A549 (cell line): ENCODE measurements at regions not wholly inside any gene's neighbourhood (a gene's known extent, or its start where the extent isn't known, plus 50 kb on each side); places are given as distances from the start of the nearest gene placed in this dataset.

Source experiments
- ATAC-seq, 2 experiments: fragments of 200-7000 bp in 1 of 2; fragments of >200 bp in 1 of 2; cut with Nextera tagmentation in 1 of 2; cut with Tn5 transposase in 1 of 2; 3 replicates each; pipeline versions ENCODE4 v1.8.0 to v1.9.1; 2018 to 2020; ENCODE audit warnings: mild to moderate bottlenecking in 1 of 2, moderate library complexity in 1 of 2
- CTCF ChIA-PET: fragments of 300-600 bp; sonication (Branson Sonifier 250); formaldehyde crosslinking; extraction: SDS; loops from one replicate; lab custom pipeline; 2021; ENCODE audit warnings: antibody characterized with exemption, inconsistent platforms; lab: Yijun Ruan, JAX
- POLR2A ChIA-PET: fragments of 350-600 bp; formaldehyde crosslinking; extraction: SDS; loops from one replicate; lab custom pipeline; 2021; ENCODE audit warnings: antibody characterized with exemption, inconsistent platforms; lab: Yijun Ruan, JAX
- DNase-seq, 2 experiments: peaks; one replicate each; pipeline versions ENCODE4 v3.0.0 to v3.0.0-alpha.2; 2011 to 2016; ENCODE audit warnings: low read depth in 1 of 2, low spot score in 1 of 2
- FAIRE-seq: peaks from 2 replicates; lab custom pipeline; 2011; peaks lifted over from hg19 to GRCh38; lab: Jason Lieb, UNC
- H3K27ac ChIP-seq, 2 experiments: fragments of >200 bp; sonication (Bioruptor Twin); formaldehyde crosslinking; 3 replicates each; pipeline ENCODE4 v1.5.1; 2016 to 2017
- H3K4me1 ChIP-seq: fragments of >200 bp; sonication (Bioruptor Twin); formaldehyde crosslinking; 3 replicates; pipeline ENCODE4 v1.6.1; 2016
- H3K4me2 ChIP-seq: fragments of >200 bp; sonication (Bioruptor Twin); formaldehyde crosslinking; 3 replicates; pipeline ENCODE4 v1.6.1; 2016
- H3K4me3 ChIP-seq: fragments of >200 bp; sonication (Bioruptor Twin); formaldehyde crosslinking; 3 replicates; pipeline ENCODE4 v1.5.1; 2016
- H3K9me3 ChIP-seq: fragments of >200 bp; sonication (Bioruptor Twin); formaldehyde crosslinking; 3 replicates; pipeline ENCODE4 v1.6.1; 2016
- CTCF ChIP-seq: fragments of >200 bp; sonication (Bioruptor Twin); formaldehyde crosslinking; IDR thresholded peaks from 3 replicates; pipeline ENCODE4 v1.5.1; 2016
- EHMT2 ChIP-seq: fragments of 200-600 bp; sonication (generic); IDR thresholded peaks from 2 replicates; pipeline ENCODE4 v1.6.1; 2016; ENCODE audit warnings: antibody characterized with exemption, low read depth, mild to moderate bottlenecking, moderate library complexity
- EP300 ChIP-seq, 2 experiments: fragments of >200 bp; sonication (Bioruptor Twin); formaldehyde crosslinking; IDR thresholded peaks; 2 replicates in 1 of 2; 3 replicates in 1 of 2; pipeline ENCODE4 v1.6.1; 2016 to 2017
- ESRRA ChIP-seq: fragments of 150-350 bp; IDR thresholded peaks from 2 replicates; pipeline ENCODE4 v1.6.1; 2014; ENCODE audit warnings: mild to moderate bottlenecking, low read length, borderline replicate concordance
- FOSB ChIP-seq: fragments of 250-450 bp; sonication (Bioruptor Pico); IDR thresholded peaks from 2 replicates; pipeline ENCODE4 v1.5.0; 2020; ENCODE audit warnings: mild to moderate bottlenecking, moderate library complexity
- FOSL2 ChIP-seq, 2 experiments: fragments of 450-650 bp in 1 of 2; fragments of >200 bp in 1 of 2; sonication (Bioruptor Twin) in 1 of 2; formaldehyde crosslinking; IDR thresholded peaks; 2 replicates each; pipeline versions ENCODE4 v1.5.0 to v1.6.1; 2016 to 2020; ENCODE audit warnings: mild to moderate bottlenecking in 1 of 2, moderate library complexity in 1 of 2
- FOXS1 ChIP-seq: fragments of 250-450 bp; sonication (Bioruptor Pico); IDR thresholded peaks from 2 replicates; pipeline ENCODE4 v1.5.0; 2020; ENCODE audit warnings: mild to moderate bottlenecking, moderate library complexity
- GATA3 ChIP-seq: IDR thresholded peaks from 2 replicates; pipeline ENCODE4 v1.6.1; 2012; ENCODE audit warnings: borderline replicate concordance
- HDAC2 ChIP-seq: fragments of 200-600 bp; sonication (generic); IDR thresholded peaks from 2 replicates; pipeline ENCODE4 v1.6.1; 2016
- HEYL ChIP-seq: fragments of 250-450 bp; sonication (Bioruptor Pico); IDR thresholded peaks from 2 replicates; pipeline ENCODE4 v1.8.0; 2021; ENCODE audit warnings: mild to moderate bottlenecking, moderate library complexity
- HOXA7 ChIP-seq: fragments of 250-450 bp; sonication (Bioruptor Pico); IDR thresholded peaks from 2 replicates; pipeline ENCODE4 v1.5.0; 2020; ENCODE audit warnings: mild to moderate bottlenecking, moderate library complexity
- JUN ChIP-seq, 2 experiments: fragments of >200 bp; sonication (Bioruptor Twin); formaldehyde crosslinking; IDR thresholded peaks; 2 replicates in 1 of 2; 3 replicates in 1 of 2; pipeline ENCODE4 v1.6.1; 2016 to 2017
- JUNB ChIP-seq: fragments of >200 bp; sonication (Bioruptor Twin); formaldehyde crosslinking; IDR thresholded peaks from 2 replicates; pipeline ENCODE4 v1.6.1; 2016
- KDM1A ChIP-seq: fragments of 200-600 bp; sonication (generic); IDR thresholded peaks from 2 replicates; pipeline ENCODE4 v1.6.1; 2016; ENCODE audit warnings: low read depth, mild to moderate bottlenecking
- KDM5A ChIP-seq: fragments of 200-600 bp; sonication (generic); IDR thresholded peaks from 2 replicates; pipeline ENCODE4 v1.6.1; 2016; ENCODE audit warnings: antibody characterized with exemption, mild to moderate bottlenecking
- MAFK ChIP-seq: fragments of 450-650 bp; IDR thresholded peaks from 2 replicates; pipeline ENCODE4 v1.6.1; 2014; ENCODE audit not compliant: partially characterized antibody
- MAX ChIP-seq: IDR thresholded peaks from 2 replicates; pipeline ENCODE4 v1.6.1; 2012
- MYC ChIP-seq: IDR thresholded peaks from 2 replicates; pipeline ENCODE4 v1.6.1; 2012; ENCODE audit warnings: mild to moderate bottlenecking, inconsistent platforms, low read length, improper control_type of control experiment, borderline replicate concordance
- NPAS2 ChIP-seq: fragments of 250-450 bp; sonication (Bioruptor Pico); IDR thresholded peaks from 2 replicates; pipeline ENCODE4 v1.8.0; 2022; ENCODE audit warnings: mild to moderate bottlenecking, moderate library complexity, borderline replicate concordance
- NR3C1 ChIP-seq: fragments of >200 bp; sonication (Bioruptor Twin); formaldehyde crosslinking; IDR thresholded peaks from 3 replicates; pipeline ENCODE4 v1.6.1; 2017
- PBX3 ChIP-seq: IDR thresholded peaks from 2 replicates; pipeline ENCODE4 v1.6.1; 2012
- POLR2A ChIP-seq: IDR thresholded peaks from 2 replicates; pipeline ENCODE4 v1.6.1; 2012; ENCODE audit warnings: mild to moderate bottlenecking, low read length
- POLR2AphosphoS2 ChIP-seq: conservative IDR thresholded peaks from 2 replicates; pipeline ENCODE4 v1.6.1; 2012; ENCODE audit warnings: low read length, improper control_type of control experiment, inconsistent platforms
- RAD21 ChIP-seq, 2 experiments: fragments of >200 bp in 1 of 2; sonication (Bioruptor Twin) in 1 of 2; formaldehyde crosslinking in 1 of 2; IDR thresholded peaks in 1 of 2; conservative IDR thresholded peaks in 1 of 2; 2 replicates in 1 of 2; 3 replicates in 1 of 2; pipeline ENCODE4 v1.6.1; 2012 to 2018; ENCODE audit warnings: inconsistent platforms in 1 of 2
- RARB ChIP-seq: fragments of 250-450 bp; sonication (Bioruptor Pico); IDR thresholded peaks from 2 replicates; pipeline ENCODE4 v1.8.0; 2021; ENCODE audit warnings: mild to moderate bottlenecking, moderate library complexity
- RCOR1 ChIP-seq: fragments of 150-350 bp; IDR thresholded peaks from 2 replicates; pipeline ENCODE4 v1.6.1; 2014; ENCODE audit warnings: antibody characterized with exemption, low read length, low read depth
- RFX5 ChIP-seq: fragments of 450-650 bp; IDR thresholded peaks from 2 replicates; pipeline ENCODE4 v1.7.1; 2014; ENCODE audit warnings: antibody characterized with exemption, mild to moderate bottlenecking, moderate library complexity
- ZC3H11A ChIP-seq: fragments of 450-650 bp; IDR thresholded peaks from 2 replicates; pipeline ENCODE4 v1.6.1; 2014; ENCODE audit warnings: antibody characterized with exemption, mild to moderate bottlenecking
- ZFP36 ChIP-seq: fragments of 450-650 bp; IDR thresholded peaks from 2 replicates; pipeline ENCODE4 v1.6.1; 2014; ENCODE audit warnings: borderline replicate concordance; ENCODE audit not compliant: partially characterized antibody
- ZNF302 ChIP-seq: fragments of 250-450 bp; sonication (Bioruptor Pico); IDR thresholded peaks from 2 replicates; pipeline ENCODE4 v1.9.0; 2021; ENCODE audit warnings: inconsistent platforms, mild to moderate bottlenecking, moderate library complexity
- ZSCAN20 ChIP-seq: fragments of 250-450 bp; sonication (Bioruptor Pico); IDR thresholded peaks from 2 replicates; pipeline ENCODE4 v1.8.0; 2022; ENCODE audit warnings: mild to moderate bottlenecking, moderate library complexity
- WGBS: methylation state at CpG from one replicate; pipeline ENCODE4 v1.1.6; 2017; ENCODE audit errors: missing lambda C conversion rate; 5-methylcytosine and 5-hydroxymethylcytosine counted together

- ChIA-PET CTCF (interaction anchor here (1.3 kb wide), 1 partner anchor 13 kb away, joined by 4 read pairs; no protein-coding TSS in a partner anchor), POLR2A (no interaction called here)
- TF ChIP-seq ZNF302 (no peak), HDAC2 (no peak), KDM1A (no peak), GATA3 (no peak), HOXA7 (CRISPR knock-in tag) (no peak), PBX3 (no peak), RAD21 (conservative IDR thresholded peaks at IDR 0.05 in 1 of 2, IDR thresholded peaks at IDR 0.05 in 1 of 2) (no peak), KDM5A (no peak), RFX5 (no peak), ZFP36 (no peak), FOXS1 (CRISPR knock-in tag) (no peak), EHMT2 (no peak), ZSCAN20 (no peak), CTCF (no peak), JUN (IDR thresholded peaks at IDR 0.05) (no peak), EP300 (IDR thresholded peaks at IDR 0.05) (no peak), ZC3H11A (no peak), POLR2A (no peak), MAX (no peak), NR3C1 (no peak)
- WGBS, result 37% methylated on average over 3 of the region's 4 CpGs
- no peaks in the 10 kb centered on the region for H3K4me1 ChIP-seq
- no peak for FAIRE-seq
- DNase-seq, result no peak
- no peak overlapping the region for H3K4me3 ChIP-seq
- ATAC-seq, result no peak
- H3K4me2 ChIP-seq, result no peak overlapping the region
- no peak overlapping the region for H3K27ac ChIP-seq
- H3K9me3 ChIP-seq, result no peaks in the 10 kb centered on the region
These were observed 1921.4 kb upstream of the PCDH20 start for GRCh38 chr13:63337041-63337440.

- no peak for ATAC-seq
- Histone ChIP-seq H3K4me1 (no peaks in the 10 kb centered on the region), H3K4me2 (no peak overlapping the region), H3K27ac (no peak overlapping the region), H3K4me3 (no peak overlapping the region), H3K9me3 (no peaks in the 10 kb centered on the region)
- DNase-seq, result no peak
- FAIRE-seq, result no peak
- TF ChIP-seq JUNB (no peak), FOSB (CRISPR knock-in tag) (no peak), MYC (no peak), POLR2AphosphoS2 (no peak), HEYL (CRISPR knock-in tag) (no peak), NPAS2 (CRISPR knock-in tag) (no peak), PBX3 (no peak), GATA3 (no peak), KDM5A (no peak), RARB (no peak), KDM1A (no peak), MAFK (no peak), FOSL2 (IDR thresholded peaks at IDR 0.05) (no peak), FOSL2 (CRISPR knock-in tag; IDR thresholded peaks at IDR 0.05) (no peak), EHMT2 (no peak), RCOR1 (no peak), ZC3H11A (no peak), ESRRA (no peak), RAD21 (conservative IDR thresholded peaks at IDR 0.05 in 1 of 2, IDR thresholded peaks at IDR 0.05 in 1 of 2) (no peak), NR3C1 (no peak)
- CTCF ChIA-PET, result no interaction called here
- POLR2A ChIA-PET, result no interaction called here
- WGBS, result 9% methylated on average over 1 of the region's 1 CpG
These were observed 1920.9 kb upstream of the PCDH20 start for GRCh38 chr13:63336549-63336948.
